HFFc6 (cell line): ENCODE measurements at regions not wholly inside any gene's neighbourhood (a gene's known extent, or its start where the extent isn't known, plus 50 kb on each side); places are given as distances from the start of the nearest gene placed in this dataset.
"Not testable (repeated sequence)": the region's sequence is repeated elsewhere in the genome, so short reads cannot be mapped to it uniquely, and the experiment has no call there.

Experiments
- DNase-seq: peaks from one replicate; pipeline ENCODE4 v3.0.0-alpha.2; 2018
- H3K27ac Mint-ChIP-seq: 2 replicates; pipeline ENCODE4 v1.8.0; 2020; ENCODE audit warnings: mild to moderate bottlenecking, mixed read lengths
- H3K27me3 Mint-ChIP-seq: 2 replicates; pipeline ENCODE4 v1.8.0; 2021; ENCODE audit warnings: mild to moderate bottlenecking, moderate library complexity, mixed read lengths; ENCODE audit not compliant: insufficient read depth
- H3K36me3 Mint-ChIP-seq: 2 replicates; pipeline ENCODE4 v1.8.0; 2021; ENCODE audit warnings: low read depth, mixed read lengths
- H3K4me1 Mint-ChIP-seq: 2 replicates; pipeline ENCODE4 v1.8.0; 2020; ENCODE audit warnings: low read depth, mixed read lengths
- H3K4me3 Mint-ChIP-seq: 2 replicates; pipeline ENCODE4 v1.8.0; 2020; ENCODE audit warnings: mild to moderate bottlenecking, moderate library complexity, mixed read lengths
- H3K9me3 Mint-ChIP-seq: 2 replicates; pipeline ENCODE4 v1.8.0; 2020; ENCODE audit warnings: mild to moderate bottlenecking, mixed read lengths
- TF ChIP-seq, protein P1 (sequence below): fragments of 200-600 bp; sonication (generic); IDR thresholded peaks from 2 replicates; pipeline ENCODE4 v1.5.0; 2021; ENCODE audit warnings: antibody characterized with exemption, mild to moderate bottlenecking

DNA sequence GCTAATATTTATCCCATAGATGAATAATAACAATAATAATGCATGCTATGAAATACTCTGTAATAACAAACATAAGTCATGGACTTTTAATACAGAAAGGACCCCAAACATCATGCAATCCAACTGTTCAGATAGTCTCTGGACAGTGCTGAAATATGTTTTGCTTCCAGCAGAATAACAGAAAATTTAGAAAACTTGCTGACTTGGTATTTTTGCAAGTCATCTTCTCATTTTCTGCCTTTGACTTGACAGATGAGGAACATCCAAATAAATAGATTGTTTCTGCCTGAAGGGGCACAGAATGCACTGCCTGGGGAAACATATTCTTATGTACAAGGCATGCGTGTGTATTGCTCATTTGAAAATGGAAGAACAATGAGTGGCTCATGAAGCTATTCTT, 442.4 kb upstream of the GRM7 start:
- TF ChIP-seq, protein P1, sequence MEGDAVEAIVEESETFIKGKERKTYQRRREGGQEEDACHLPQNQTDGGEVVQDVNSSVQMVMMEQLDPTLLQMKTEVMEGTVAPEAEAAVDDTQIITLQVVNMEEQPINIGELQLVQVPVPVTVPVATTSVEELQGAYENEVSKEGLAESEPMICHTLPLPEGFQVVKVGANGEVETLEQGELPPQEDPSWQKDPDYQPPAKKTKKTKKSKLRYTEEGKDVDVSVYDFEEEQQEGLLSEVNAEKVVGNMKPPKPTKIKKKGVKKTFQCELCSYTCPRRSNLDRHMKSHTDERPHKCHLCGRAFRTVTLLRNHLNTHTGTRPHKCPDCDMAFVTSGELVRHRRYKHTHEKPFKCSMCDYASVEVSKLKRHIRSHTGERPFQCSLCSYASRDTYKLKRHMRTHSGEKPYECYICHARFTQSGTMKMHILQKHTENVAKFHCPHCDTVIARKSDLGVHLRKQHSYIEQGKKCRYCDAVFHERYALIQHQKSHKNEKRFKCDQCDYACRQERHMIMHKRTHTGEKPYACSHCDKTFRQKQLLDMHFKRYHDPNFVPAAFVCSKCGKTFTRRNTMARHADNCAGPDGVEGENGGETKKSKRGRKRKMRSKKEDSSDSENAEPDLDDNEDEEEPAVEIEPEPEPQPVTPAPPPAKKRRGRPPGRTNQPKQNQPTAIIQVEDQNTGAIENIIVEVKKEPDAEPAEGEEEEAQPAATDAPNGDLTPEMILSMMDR: no peak
- Mint-ChIP-seq H3K4me3 (no peak overlapping the region), H3K27me3 (no peaks in the 10 kb centered on the region), H3K36me3 (no peaks in the 10 kb centered on the region), H3K9me3 (peaks cover 22% of the 10 kb centered on the region), H3K4me1 (no peaks in the 10 kb centered on the region), H3K27ac (no peak overlapping the region)
- DNase-seq: no peak

DNA sequence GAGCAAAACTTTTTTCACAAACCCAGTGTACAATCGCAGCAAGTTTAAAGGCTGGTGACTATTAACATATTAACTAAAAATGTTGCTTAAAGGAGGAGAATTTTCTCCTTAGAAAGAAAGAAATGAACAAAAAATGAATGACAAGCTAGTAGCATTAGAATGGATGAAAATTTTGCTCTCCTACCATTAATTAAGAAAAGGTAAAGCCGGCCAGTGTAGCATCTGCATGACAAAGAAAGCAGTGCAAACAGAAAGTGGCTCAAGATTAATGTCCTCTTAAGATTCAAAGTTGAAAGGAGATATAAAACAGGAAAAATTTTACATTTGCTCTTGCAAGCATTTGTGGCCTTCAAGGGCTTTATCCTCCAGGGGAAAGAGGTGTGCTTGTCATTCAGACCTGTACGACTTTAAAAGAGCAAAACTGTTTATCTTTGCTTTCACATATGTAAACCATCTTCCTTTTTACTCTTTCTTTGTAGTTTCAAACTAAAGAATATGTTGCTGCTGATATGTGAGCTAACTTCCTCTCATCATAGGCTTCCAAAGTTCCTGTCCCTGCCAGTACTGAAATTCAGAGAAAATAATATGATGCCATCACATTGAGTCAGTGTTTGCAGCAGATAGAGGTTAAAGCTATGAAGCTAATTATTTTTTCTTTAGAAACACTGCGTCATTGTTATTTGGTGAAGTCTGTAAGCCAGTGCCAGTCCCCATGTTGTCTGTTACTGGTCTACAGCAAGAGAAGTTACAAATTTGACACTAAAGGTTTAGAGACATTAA, 439.1 kb upstream of the GRM7 start:
- TF ChIP-seq, protein P1: no peak
- H3K27me3 Mint-ChIP-seq: no peaks in the 10 kb centered on the region
- H3K27ac Mint-ChIP-seq: no peak overlapping the region
- no peak overlapping the region for H3K4me3 Mint-ChIP-seq
- H3K36me3 Mint-ChIP-seq: no peaks in the 10 kb centered on the region
- no peak for DNase-seq
- H3K4me1 Mint-ChIP-seq: no peaks in the 10 kb centered on the region
- peaks cover 48% of the 10 kb centered on the region for H3K9me3 Mint-ChIP-seq

DNA sequence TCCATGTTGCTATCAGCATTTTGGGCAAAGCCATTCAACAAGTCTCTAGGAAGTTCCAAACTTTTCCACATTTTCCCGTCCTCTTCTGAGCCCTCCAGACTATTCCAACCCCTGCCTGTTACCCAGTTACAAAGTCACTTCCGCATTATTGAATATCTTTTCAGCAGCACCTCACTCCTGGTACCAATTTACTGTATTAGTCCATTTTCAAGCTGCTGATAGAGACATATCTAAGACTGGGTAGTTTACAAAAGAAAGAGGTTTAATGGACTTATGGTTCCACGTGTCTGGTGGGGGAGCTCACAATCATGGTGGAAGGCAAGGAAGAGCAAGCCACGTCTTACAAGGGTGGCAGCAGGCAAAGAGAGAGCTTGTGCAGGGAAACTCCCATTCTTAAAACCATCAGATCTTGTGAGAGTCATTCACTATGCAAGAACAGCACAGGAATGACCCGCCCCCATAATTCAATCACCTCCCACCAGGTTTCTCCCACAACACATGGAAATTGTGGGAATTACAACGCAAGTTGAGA, 435.6 kb upstream of the GRM7 start:
- Mint-ChIP-seq H3K4me3 (no peak overlapping the region), H3K4me1 (no peaks in the 10 kb centered on the region), H3K27ac (no peak overlapping the region), H3K9me3 (peaks cover 57% of the 10 kb centered on the region), H3K36me3 (no peaks in the 10 kb centered on the region), H3K27me3 (no peaks in the 10 kb centered on the region)
- no peak for DNase-seq
- TF ChIP-seq, protein P1: no peak

DNA sequence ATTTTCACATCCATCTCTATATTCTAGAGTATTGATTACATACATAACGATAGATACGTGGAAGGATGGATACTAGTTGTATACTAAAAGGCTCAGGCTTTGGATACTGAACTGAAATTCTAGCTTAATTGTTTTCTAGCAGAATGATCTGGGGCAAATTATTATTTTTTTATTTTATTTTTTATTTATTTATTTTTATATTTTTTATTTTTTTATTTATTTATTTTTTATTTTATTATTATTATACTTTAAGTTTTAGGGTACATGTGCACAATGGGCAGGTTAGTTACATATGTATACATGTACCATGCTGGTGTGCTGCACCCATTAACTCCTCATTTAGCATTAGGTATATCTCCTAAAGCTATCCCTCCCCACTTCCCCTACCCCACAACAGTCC, 432.6 kb upstream of the GRM7 start:
- H3K9me3 Mint-ChIP-seq: peaks cover 63% of the 10 kb centered on the region
- H3K4me1 Mint-ChIP-seq, H3K27ac Mint-ChIP-seq, H3K36me3 Mint-ChIP-seq, DNase-seq, H3K27me3 Mint-ChIP-seq, H3K4me3 Mint-ChIP-seq: not testable (repeated sequence)

DNA sequence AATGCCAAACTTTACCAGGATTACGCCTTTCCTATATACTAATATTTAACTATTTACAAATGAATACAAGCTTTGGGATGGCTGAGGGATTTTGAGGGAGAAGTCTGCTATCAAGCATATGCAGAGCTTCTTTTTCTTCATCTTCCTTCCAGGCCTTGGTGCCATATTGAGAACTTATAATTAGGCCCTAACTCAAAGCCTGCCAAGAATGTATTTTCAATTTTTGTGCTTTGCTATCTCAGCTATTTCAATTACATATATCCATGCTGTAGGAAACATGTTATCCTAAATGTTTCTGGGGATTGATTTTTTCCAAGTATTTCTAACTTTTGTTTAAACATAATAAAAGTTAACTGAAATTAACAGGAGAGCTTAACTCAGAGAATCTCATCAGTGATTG, 425.0 kb upstream of the GRM7 start:
- Mint-ChIP-seq H3K9me3 (peaks cover 26% of the 10 kb centered on the region), H3K36me3 (peaks cover under 1% of the 10 kb centered on the region; the same call in 1 of the 2 replicates), H3K4me1 (no peaks in the 10 kb centered on the region), H3K27ac (no peak overlapping the region), H3K27me3 (no peaks in the 10 kb centered on the region), H3K4me3 (no peak overlapping the region)
- TF ChIP-seq, protein P1: no peak
- DNase-seq: no peak

DNA sequence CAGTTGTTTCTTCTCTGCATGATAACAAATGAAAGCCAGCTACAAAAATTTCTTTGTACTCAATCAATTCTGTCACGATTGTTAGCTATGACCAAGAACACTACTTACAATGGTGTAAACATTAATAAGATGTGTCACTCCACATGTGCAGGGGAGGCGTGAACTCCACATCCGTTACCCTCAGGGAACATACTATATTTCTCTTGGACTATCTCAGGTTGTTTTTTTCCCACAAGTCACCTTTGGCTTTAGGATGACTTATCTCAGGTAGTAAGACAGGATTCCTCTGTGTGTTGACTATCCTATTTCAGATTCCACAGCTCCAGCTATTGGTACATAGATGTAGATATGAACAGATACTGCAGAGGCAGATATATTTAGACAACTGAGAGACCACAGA, 423.3 kb upstream of the GRM7 start:
- no peak overlapping the region for H3K27ac Mint-ChIP-seq
- H3K36me3 Mint-ChIP-seq: peaks cover 5% of the 10 kb centered on the region; the same call in 1 of the 2 replicates
- H3K4me1 Mint-ChIP-seq: no peaks in the 10 kb centered on the region
- no peaks in the 10 kb centered on the region for H3K27me3 Mint-ChIP-seq
- no peak overlapping the region for H3K4me3 Mint-ChIP-seq
- DNase-seq: no peak
- TF ChIP-seq, protein P1: no peak
- peaks cover 31% of the 10 kb centered on the region for H3K9me3 Mint-ChIP-seq
